ENCODE measurements at regions not wholly inside any gene's neighbourhood (a gene's known extent, or its start where the extent isn't known, plus 50 kb on each side); places are given as distances from the start of the nearest gene placed in this dataset.

- TF ChIP-seq USF2 (CRISPR knock-in tag; IDR thresholded peaks at IDR 0.05), result no peak
- no peak for TF ChIP-seq MLX (CRISPR knock-in tag; IDR thresholded peaks at IDR 0.05)
- no peak for TF ChIP-seq ATF3 (CRISPR knock-in tag; conservative IDR thresholded peaks at IDR 0.05)
- no peak for TF ChIP-seq SP1 (CRISPR knock-in tag; conservative IDR thresholded peaks at IDR 0.05)
Observed at GRCh38 chr5:63128761-63129160, 550.1 kb downstream of the LRRC70 start (continued).

GRCh38 chr5:63128018-63128417 lies 549.4 kb downstream of the LRRC70 start:
- no peaks in the 10 kb centered on the region; the same call in 1 of the 2 replicates for H3K27me3 Mint-ChIP-seq (ENCODE audit: low read depth)
- H3K9me3 Mint-ChIP-seq, result peaks cover 13% of the 10 kb centered on the region
- POLR2A ChIA-PET, result no interaction called here
- CTCF ChIA-PET, result no interaction called here
- H3K4me1 Mint-ChIP-seq, result peaks cover 36% of the 10 kb centered on the region
- DNase-seq (ENCODE audit: low spot score) (no peak), ATAC-seq (no peak)
- H3K36me3 Mint-ChIP-seq, result no peaks in the 10 kb centered on the region
- H3K4me3 Mint-ChIP-seq, result no peak overlapping the region
- no peak overlapping the region; the same call in 1 of the 2 replicates for H3K27ac Mint-ChIP-seq
- TF ChIP-seq ZNF671 (CRISPR knock-in tag; IDR thresholded peaks at IDR 0.05) (no peak), GRHL2 (CRISPR knock-in tag; IDR thresholded peaks at IDR 0.05; ENCODE audit: insufficient replicate concordance, severe bottlenecking) (no peak), ZNF512 (CRISPR knock-in tag; IDR thresholded peaks at IDR 0.05; ENCODE audit: borderline replicate concordance) (no peak), E2F1 (CRISPR knock-in tag; IDR thresholded peaks at IDR 0.05) (no peak), ZNF425 (CRISPR knock-in tag; conservative IDR thresholded peaks at IDR 0.05) (no peak), ZBTB43 (CRISPR knock-in tag; IDR thresholded peaks at IDR 0.05) (no peak), HMGA2 (CRISPR knock-in tag; IDR thresholded peaks at IDR 0.05) (no peak), FOXK1 (CRISPR knock-in tag; IDR thresholded peaks at IDR 0.05) (no peak), TCF7 (CRISPR knock-in tag; IDR thresholded peaks at IDR 0.05; ENCODE audit: low read depth) (no peak), ARID4B (CRISPR knock-in tag; IDR thresholded peaks at IDR 0.05; ENCODE audit: borderline replicate concordance) (no peak), CBFB (CRISPR knock-in tag; IDR thresholded peaks at IDR 0.05; ENCODE audit: low read depth) (no peak), HMGXB4 (CRISPR knock-in tag; IDR thresholded peaks at IDR 0.05) (no peak), ZNF416 (CRISPR knock-in tag; IDR thresholded peaks at IDR 0.05) (no peak), ZNF121 (CRISPR knock-in tag; IDR thresholded peaks at IDR 0.05) (no peak), PREB (CRISPR knock-in tag; IDR thresholded peaks at IDR 0.05; ENCODE audit: borderline replicate concordance) (no peak), RELA (CRISPR knock-in tag; IDR thresholded peaks at IDR 0.05; ENCODE audit: borderline replicate concordance) (no peak)
